ENCODE measurements at regions not wholly inside any gene's neighbourhood (a gene's known extent, or its start where the extent isn't known, plus 50 kb on each side); places are given as distances from the start of the nearest gene placed in this dataset.

DNA sequence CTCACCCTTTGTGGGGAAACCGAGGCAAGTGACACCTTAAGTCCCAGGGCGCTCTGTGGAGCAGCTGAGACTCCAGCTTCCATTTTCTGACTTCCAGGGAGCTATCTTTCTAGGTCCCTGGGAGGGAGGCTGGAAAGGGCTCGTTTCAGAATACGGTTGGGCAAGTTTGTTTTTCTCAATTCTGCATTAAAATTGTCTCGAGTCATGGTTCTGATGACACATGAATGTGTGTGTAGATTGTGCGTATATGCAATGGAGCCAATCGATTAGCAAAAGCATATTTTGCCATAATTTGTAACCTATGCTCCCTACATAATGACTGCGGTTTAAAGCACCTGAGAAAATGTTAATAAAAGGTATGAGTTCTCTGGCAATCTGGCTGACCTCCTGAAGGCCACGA, 77.3 kb downstream of the SIK1 start:
- TF ChIP-seq SP1 (IDR thresholded peaks at IDR 0.05), result no peak
- no peak for TF ChIP-seq SUZ12 (IDR thresholded peaks at IDR 0.05)
- no peak for TF ChIP-seq LEF1 (IDR thresholded peaks at IDR 0.05; ENCODE audit: borderline replicate concordance)
- TF ChIP-seq BHLHE40 (IDR thresholded peaks at IDR 0.05; ENCODE audit: borderline replicate concordance), result no peak
- TF ChIP-seq ARNT (IDR thresholded peaks at IDR 0.05), result no peak
- no peak for TF ChIP-seq ELF4 (IDR thresholded peaks at IDR 0.05)
- TF ChIP-seq PKNOX1 (IDR thresholded peaks at IDR 0.05), result no peak
- no peak for TF ChIP-seq FOXK2 (IDR thresholded peaks at IDR 0.05)
- no peak for TF ChIP-seq NFRKB (IDR thresholded peaks at IDR 0.05)
- no peak for TF ChIP-seq ZNF384 (IDR thresholded peaks at IDR 0.05)
- TF ChIP-seq HDGF (IDR thresholded peaks at IDR 0.05; ENCODE audit: borderline replicate concordance), result no peak
- no peak for TF ChIP-seq FOXA1 (IDR thresholded peaks at IDR 0.05)
- TF ChIP-seq FOXM1 (IDR thresholded peaks at IDR 0.05; ENCODE audit: borderline replicate concordance), result no peak

Measured in HEK293T (cell line).